Natural killer cell (primary cell): ENCODE measurements at regions not wholly inside any gene's neighbourhood (a gene's known extent, or its start where the extent isn't known, plus 50 kb on each side); places are given as distances from the start of the nearest gene placed in this dataset.

Source experiments
- ATAC-seq, 3 donors: fragments of 150-1000 bp in 2 of 3; fragments of 200-7000 bp in 1 of 3; cut with Tn5 transposase; 1 replicate in 1 of 3; 2 replicates in 2 of 3; pipeline ENCODE4 v1.10.0; 2021; ENCODE audit warnings: mild to moderate bottlenecking in 2 of 3, moderate library complexity in 2 of 3
- DNase-seq, 2 donors: peaks; one replicate each; pipeline versions ENCODE4 v3.0.0 to v3.0.0-alpha.2; 2013 to 2021; ENCODE audit warnings: mixed read lengths in 1 of 2
- H3K27ac ChIP-seq: one replicate; pipeline ENCODE4 v1.5.1; 2013; ENCODE audit warnings: mild to moderate bottlenecking, low read length
- H3K27me3 ChIP-seq: one replicate; pipeline ENCODE4 v1.6.1; 2013; ENCODE audit warnings: low read length; ENCODE audit not compliant: control insufficient read depth, insufficient read depth
- H3K36me3 ChIP-seq: one replicate; pipeline ENCODE4 v1.6.1; 2013; ENCODE audit warnings: low read length; ENCODE audit not compliant: control insufficient read depth, insufficient read depth
- H3K4me1 ChIP-seq: one replicate; pipeline ENCODE4 v1.6.1; 2013; ENCODE audit warnings: low read length; ENCODE audit not compliant: control insufficient read depth, insufficient read depth
- H3K4me3 ChIP-seq: one replicate; pipeline ENCODE4 v1.5.1; 2013; ENCODE audit warnings: low read length
- H3K9me3 ChIP-seq: one replicate; pipeline ENCODE4 v1.6.1; 2013; ENCODE audit warnings: low read length; ENCODE audit not compliant: control insufficient read depth, insufficient read depth
- H3K27ac Mint-ChIP-seq, 2 donors: one replicate each; pipeline ENCODE4 v1.8.0; 2022; ENCODE audit warnings: mild to moderate bottlenecking in 2 of 2, mixed read lengths in 2 of 2, moderate library complexity in 1 of 2
- H3K27me3 Mint-ChIP-seq, 2 donors: one replicate each; pipeline ENCODE4 v1.8.0; 2022; ENCODE audit warnings: low read depth in 2 of 2, mixed read lengths in 2 of 2
- H3K36me3 Mint-ChIP-seq: one replicate; pipeline ENCODE4 v1.8.0; 2022; ENCODE audit warnings: mixed read lengths
- H3K4me1 Mint-ChIP-seq, 2 donors: one replicate each; pipeline ENCODE4 v1.8.0; 2022; ENCODE audit warnings: mixed read lengths in 2 of 2
- H3K4me3 Mint-ChIP-seq: one replicate; pipeline ENCODE4 v1.8.0; 2022; ENCODE audit warnings: mild to moderate bottlenecking, moderate library complexity, mixed read lengths
- H3K9me3 Mint-ChIP-seq, 2 donors: one replicate each; pipeline ENCODE4 v1.8.0; 2022; ENCODE audit warnings: mixed read lengths in 2 of 2
- CTCF ChIP-seq: fragments of 200-600 bp; IDR thresholded peaks from one replicate; pipeline ENCODE4 v1.8.0; 2022; ENCODE audit warnings: antibody characterized with exemption
- WGBS: methylation state at CpG from one replicate; pipeline ENCODE4 v1.1.7; 2013; ENCODE audit warnings: missing lambda C conversion rate; ENCODE audit not compliant: insufficient coverage; 5-methylcytosine and 5-hydroxymethylcytosine counted together
- intact Hi-C: fragments of 100-400 bp; cut with micrococcal nuclease; formaldehyde crosslinking; loops from one replicate; pipeline ENCODE4 v1.14.2; 2022

- no peak for DNase-seq
- no peak overlapping the region for H3K4me3 ChIP-seq
These were observed 143.8 kb upstream of the LMCD1 start for GRCh38 chr3:8357859-8358258.

GRCh38 chr3:8359133-8359532, 142.5 kb upstream of the LMCD1 start:
- WGBS: 95% methylated on average over 1 of the region's 1 CpG
- Histone ChIP-seq H3K4me1 (peaks cover 27% of the 10 kb centered on the region), H3K27ac (no peak overlapping the region), H3K36me3 (no peaks in the 10 kb centered on the region), H3K4me3 (no peak overlapping the region), H3K9me3 (peaks cover 8% of the 10 kb centered on the region), H3K27me3 (no peaks in the 10 kb centered on the region)
- peak overlapping the region; percentile 64 for H3K4me3 Mint-ChIP-seq
- peak overlapping the region; percentile 99 for H3K27ac Mint-ChIP-seq
- ATAC-seq (no peak), DNase-seq (no peak)
- H3K27me3 Mint-ChIP-seq: no peaks in the 10 kb centered on the region
- peaks cover 8 to 14% of the 10 kb centered on the region in 2 donors for H3K9me3 Mint-ChIP-seq
- peaks cover 21% of the 10 kb centered on the region for H3K36me3 Mint-ChIP-seq
- no peak for TF ChIP-seq CTCF
- peaks cover 74 to 83% of the 10 kb centered on the region in 2 donors for H3K4me1 Mint-ChIP-seq
- intact Hi-C loops: no loop called here

More at GRCh38 chr3:8357859-8358258, 143.8 kb upstream of the LMCD1 start:
- H3K9me3 Mint-ChIP-seq: peaks cover 8 to 12% of the 10 kb centered on the region in 2 donors
- Histone ChIP-seq H3K9me3 (peaks cover 8% of the 10 kb centered on the region), H3K27me3 (no peaks in the 10 kb centered on the region), H3K27ac (peak overlapping the region; percentile 95), H3K4me1 (peaks cover 32% of the 10 kb centered on the region), H3K36me3 (no peaks in the 10 kb centered on the region)
- 95% methylated on average over 7 of the region's 7 CpGs for WGBS
- ATAC-seq: no peak
- no peaks in the 10 kb centered on the region for H3K27me3 Mint-ChIP-seq
- no peak for TF ChIP-seq CTCF
- peaks cover 21% of the 10 kb centered on the region for H3K36me3 Mint-ChIP-seq
- peak overlapping the region; percentile 99 for H3K27ac Mint-ChIP-seq
- H3K4me3 Mint-ChIP-seq: peak overlapping the region; percentile 75
- intact Hi-C loops: loop anchor here (1.0 kb wide), 1 partner anchor 31 kb away; no protein-coding TSS in a partner anchor
- peaks cover 83 to 85% of the 10 kb centered on the region in 2 donors for H3K4me1 Mint-ChIP-seq

- peaks cover 1% of the 10 kb centered on the region for H3K4me1 ChIP-seq
- no peak for TF ChIP-seq CTCF
- H3K27ac ChIP-seq: no peak overlapping the region
- no peaks in the 10 kb centered on the region for H3K36me3 ChIP-seq
- Mint-ChIP-seq H3K27ac (peak overlapping the region; percentile 58 to 74), H3K4me1 (peaks cover 41 to 44% of the 10 kb centered on the region in 2 donors), H3K4me3 (no peak overlapping the region), H3K27me3 (peaks cover 3 to 13% of the 10 kb centered on the region in 2 donors), H3K9me3 (peaks cover 5 to 10% of the 10 kb centered on the region in 2 donors), H3K36me3 (peaks cover 13% of the 10 kb centered on the region)
- intact Hi-C loops: no loop called here
- 92% methylated on average over 1 of the region's 1 CpG for WGBS
- peaks cover 1% of the 10 kb centered on the region for H3K9me3 ChIP-seq
- ATAC-seq (peak; percentile 72 to 81 (median 74)), DNase-seq (no peak)
- no peak overlapping the region for H3K4me3 ChIP-seq
- no peaks in the 10 kb centered on the region for H3K27me3 ChIP-seq
These were observed 138.4 kb upstream of the LMCD1 start for GRCh38 chr3:8363200-8363599.

- Mint-ChIP-seq H3K36me3 (no peaks in the 10 kb centered on the region), H3K27ac (no peak overlapping the region), H3K4me1 (peaks cover 24 to 25% of the 10 kb centered on the region in 2 donors), H3K9me3 (peaks cover 5 to 10% of the 10 kb centered on the region in 2 donors), H3K4me3 (no peak overlapping the region), H3K27me3 (peaks cover 3 to 19% of the 10 kb centered on the region in 2 donors)
- Histone ChIP-seq H3K4me3 (no peak overlapping the region), H3K9me3 (no peaks in the 10 kb centered on the region), H3K27ac (no peak overlapping the region), H3K4me1 (no peaks in the 10 kb centered on the region), H3K27me3 (no peaks in the 10 kb centered on the region), H3K36me3 (no peaks in the 10 kb centered on the region)
- intact Hi-C loops: no loop called here
- WGBS: 83% methylated on average over 3 of the region's 5 CpGs
- DNase-seq: no peak
- ATAC-seq: no peak
- TF ChIP-seq CTCF: no peak
These were observed 136.1 kb upstream of the LMCD1 start for GRCh38 chr3:8365541-8365940.
